WTC11 (cell line): ENCODE measurements at regions not wholly inside any gene's neighbourhood (a gene's known extent, or its start where the extent isn't known, plus 50 kb on each side); places are given as distances from the start of the nearest gene placed in this dataset.

ENCODE experiments used
- ATAC-seq: fragments of 200-7000 bp; cut with Tn5 transposase; 2 replicates; pipeline ENCODE4 v1.10.0; 2021; ENCODE audit warnings: mild to moderate bottlenecking, moderate library complexity
- CTCF ChIA-PET: fragments of 300-600 bp; sonication (Branson Sonifier 250); formaldehyde crosslinking; loops from one replicate; lab custom pipeline; 2021; ENCODE audit warnings: antibody characterized with exemption; lab: Charles Lee
- POLR2A ChIA-PET: fragments of 350-600 bp; sonication (Branson Sonifier 250); formaldehyde crosslinking; loops from one replicate; lab custom pipeline; 2021; ENCODE audit warnings: antibody characterized with exemption; lab: Charles Lee
- DNase-seq: peaks from one replicate; pipeline ENCODE4 v3.0.0; 2021; ENCODE audit warnings: low spot score
- H3K27ac Mint-ChIP-seq: 2 replicates; pipeline ENCODE4 v1.8.0; 2021; ENCODE audit warnings: mixed read lengths
- H3K27me3 Mint-ChIP-seq: 2 replicates; pipeline ENCODE4 v1.8.0; 2021; ENCODE audit warnings: low read depth, mild to moderate bottlenecking, moderate library complexity, mixed read lengths
- H3K36me3 Mint-ChIP-seq: 2 replicates; pipeline ENCODE4 v1.8.0; 2021; ENCODE audit warnings: mixed read lengths
- H3K4me1 Mint-ChIP-seq: 2 replicates; pipeline ENCODE4 v1.8.0; 2022; ENCODE audit warnings: mixed read lengths
- H3K4me3 Mint-ChIP-seq: 2 replicates; pipeline ENCODE4 v1.8.0; 2021; ENCODE audit warnings: mild to moderate bottlenecking, moderate library complexity, mixed read lengths
- H3K9me3 Mint-ChIP-seq: 2 replicates; pipeline ENCODE4 v1.8.0; 2021; ENCODE audit warnings: mixed read lengths
- AFF4 ChIP-seq: sonication (generic); formaldehyde crosslinking; IDR thresholded peaks from 2 replicates; pipeline ENCODE4 v1.8.1; 2023; ENCODE audit warnings: mild to moderate bottlenecking, missing genetic modification reagents, borderline replicate concordance
- CTCF ChIP-seq: fragments of 200-600 bp; IDR thresholded peaks from 2 replicates; pipeline ENCODE4 v1.8.0; 2022; ENCODE audit warnings: antibody characterized with exemption
- E2F4 ChIP-seq: sonication (generic); formaldehyde crosslinking; IDR thresholded peaks from 2 replicates; pipeline ENCODE4 v1.8.1; 2022; ENCODE audit warnings: low read depth, mild to moderate bottlenecking, moderate library complexity, missing genetic modification reagents, borderline replicate concordance
- ERG ChIP-seq: fragments of 250-450 bp; sonication (Bioruptor Pico); IDR thresholded peaks from 2 replicates; pipeline ENCODE4 v1.8.0; 2021; ENCODE audit warnings: mild to moderate bottlenecking
- ESRRA ChIP-seq: sonication (generic); formaldehyde crosslinking; IDR thresholded peaks from 2 replicates; pipeline ENCODE4 v1.8.1; 2022; ENCODE audit warnings: mild to moderate bottlenecking, missing genetic modification reagents, borderline replicate concordance
- FOXJ3 ChIP-seq: sonication (generic); formaldehyde crosslinking; IDR thresholded peaks from 2 replicates; pipeline ENCODE4 v1.9.0; 2021; ENCODE audit warnings: missing genetic modification reagents, mild to moderate bottlenecking, borderline replicate concordance
- FOXP1 ChIP-seq: sonication (generic); formaldehyde crosslinking; IDR thresholded peaks from 2 replicates; pipeline ENCODE4 v1.8.0; 2022; ENCODE audit warnings: missing genetic modification reagents, mild to moderate bottlenecking, moderate library complexity, borderline replicate concordance
- GABPB1 ChIP-seq: sonication (generic); formaldehyde crosslinking; IDR thresholded peaks from 2 replicates; pipeline ENCODE4 v1.8.1; 2023; ENCODE audit warnings: mild to moderate bottlenecking, missing genetic modification reagents
- GTF2I ChIP-seq: fragments of 250-450 bp; sonication (Bioruptor Pico); conservative IDR thresholded peaks from 2 replicates; pipeline ENCODE4 v1.4.0; 2021; ENCODE audit warnings: mild to moderate bottlenecking
- HMGXB4 ChIP-seq: sonication (generic); formaldehyde crosslinking; IDR thresholded peaks from 2 replicates; pipeline ENCODE4 v1.8.1; 2023; ENCODE audit warnings: mild to moderate bottlenecking, moderate library complexity, missing genetic modification reagents
- IRF1 ChIP-seq: sonication (generic); formaldehyde crosslinking; IDR thresholded peaks from 2 replicates; pipeline ENCODE4 v1.8.0; 2023; ENCODE audit warnings: missing genetic modification reagents
- SOX15 ChIP-seq: fragments of 250-450 bp; sonication (Bioruptor Pico); IDR thresholded peaks from 2 replicates; pipeline ENCODE4 v1.9.0; 2021; ENCODE audit warnings: mild to moderate bottlenecking
- TCF7 ChIP-seq: sonication (generic); formaldehyde crosslinking; IDR thresholded peaks from 2 replicates; pipeline ENCODE4 v1.8.0; 2022; ENCODE audit warnings: mild to moderate bottlenecking, low read depth, missing genetic modification reagents, moderate library complexity
- ZNF138 ChIP-seq: sonication (generic); formaldehyde crosslinking; conservative IDR thresholded peaks from 2 replicates; pipeline ENCODE4 v1.8.1; 2022; ENCODE audit warnings: mild to moderate bottlenecking, moderate library complexity, missing genetic modification reagents
- ZSCAN18 ChIP-seq: fragments of 250-450 bp; sonication (Bioruptor Pico); IDR thresholded peaks from 2 replicates; pipeline ENCODE4 v2.1.2; 2022; ENCODE audit warnings: mild to moderate bottlenecking, moderate library complexity

- H3K27me3 Mint-ChIP-seq = no peaks in the 10 kb centered on the region
- ChIA-PET CTCF (no interaction called here), POLR2A (no interaction called here)
- no peak for ATAC-seq
- no peak overlapping the region for H3K4me3 Mint-ChIP-seq
- peaks cover 24% of the 10 kb centered on the region for H3K9me3 Mint-ChIP-seq
- DNase-seq = no peak
- H3K27ac Mint-ChIP-seq = no peak overlapping the region
- TF ChIP-seq ZSCAN18 (CRISPR knock-in tag) (no peak), AFF4 (CRISPR knock-in tag) (no peak), FOXJ3 (CRISPR knock-in tag) (no peak), GABPB1 (CRISPR knock-in tag) (no peak), E2F4 (CRISPR knock-in tag) (no peak), ERG (CRISPR knock-in tag) (no peak), ESRRA (CRISPR knock-in tag) (no peak), FOXP1 (CRISPR knock-in tag) (no peak), TCF7 (CRISPR knock-in tag) (no peak), CTCF (no peak), HMGXB4 (CRISPR knock-in tag) (no peak), GTF2I (CRISPR knock-in tag) (no peak), IRF1 (no peak), SOX15 (no peak), ZNF138 (CRISPR knock-in tag) (no peak)
- H3K4me1 Mint-ChIP-seq = no peaks in the 10 kb centered on the region
- peaks cover 4% of the 10 kb centered on the region; the same call in 1 of the 2 replicates for H3K36me3 Mint-ChIP-seq
Measured at GRCh38 chr7:86094166-86094669, 549.5 kb upstream of the GRM3 start.
